HUDEP-2 (cell line): ENCODE measurements at regions not wholly inside any gene's neighbourhood (a gene's known extent, or its start where the extent isn't known, plus 50 kb on each side); places are given as distances from the start of the nearest gene placed in this dataset.
"Not testable (repeated sequence)": the region's sequence is repeated elsewhere in the genome, so short reads cannot be mapped to it uniquely, and the experiment has no call there.

Experiments used
- DNase-seq, 76 experiments: peaks; one replicate each; lab custom pipeline; 2025; ENCODE audit not compliant: unreplicated experiment in 76 of 76; lab: John Stamatoyannopoulos, UW

- DNase-seq: no peak
Measured at GRCh38 chr10:28190196-28190595, 112.7 kb downstream of the MPP7 start.

- DNase-seq: no peak
Measured at GRCh38 chr10:28188526-28188925, 114.3 kb downstream of the MPP7 start.

DNA sequence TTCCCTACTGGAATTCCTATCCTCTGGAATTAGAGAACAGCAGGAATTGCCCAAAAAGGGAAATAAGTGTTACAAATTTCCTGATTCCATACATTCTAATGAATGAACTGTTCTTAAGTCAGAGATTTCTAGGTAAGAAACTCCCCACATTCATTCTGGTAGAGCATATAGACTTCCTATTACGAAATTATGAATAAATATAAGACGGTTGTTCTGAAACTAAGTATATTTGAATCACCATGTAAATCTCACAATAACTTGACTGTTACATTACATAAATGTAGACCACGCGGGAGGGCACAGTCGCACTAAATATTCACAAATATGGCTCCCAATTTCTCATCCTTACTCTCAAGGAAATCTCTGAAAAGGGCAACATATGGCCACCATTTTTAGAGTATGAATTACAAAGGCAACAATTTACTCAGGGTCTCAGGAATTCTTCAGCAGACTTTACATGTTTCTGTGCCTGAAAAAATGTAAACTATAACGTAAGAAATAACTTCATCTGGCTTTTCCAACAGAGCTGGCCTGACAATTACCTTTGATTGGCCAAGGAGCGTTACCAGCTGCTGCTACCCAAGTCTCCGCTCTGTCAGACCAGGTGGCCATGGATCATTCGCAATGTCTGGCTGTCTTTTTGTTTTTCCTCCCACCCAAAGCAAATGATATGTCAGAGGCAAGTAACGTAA is 115.8 kb downstream of the MPP7 start:
- DNase-seq: no peak

- no peak for DNase-seq
Measured at GRCh38 chr10:28186461-28186860, 116.4 kb downstream of the MPP7 start.

DNA sequence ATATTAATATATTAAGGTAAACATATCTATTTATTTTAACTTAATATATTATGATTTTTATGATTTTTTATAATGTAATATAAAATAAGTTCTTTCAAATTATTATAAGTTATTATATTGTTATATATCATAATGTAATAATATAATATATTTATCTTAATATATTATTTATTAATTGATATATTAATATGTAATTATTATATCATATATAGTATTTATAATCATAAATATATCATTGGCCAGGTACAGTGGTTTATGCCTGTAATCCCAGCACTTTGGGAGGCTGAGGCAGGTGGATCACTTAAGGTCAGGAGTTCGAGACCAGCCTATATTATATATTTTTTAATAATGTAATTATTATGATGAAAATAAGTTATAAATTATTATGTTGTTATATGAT is 118.1 kb downstream of the MPP7 start:
- DNase-seq: no peak

DNA sequence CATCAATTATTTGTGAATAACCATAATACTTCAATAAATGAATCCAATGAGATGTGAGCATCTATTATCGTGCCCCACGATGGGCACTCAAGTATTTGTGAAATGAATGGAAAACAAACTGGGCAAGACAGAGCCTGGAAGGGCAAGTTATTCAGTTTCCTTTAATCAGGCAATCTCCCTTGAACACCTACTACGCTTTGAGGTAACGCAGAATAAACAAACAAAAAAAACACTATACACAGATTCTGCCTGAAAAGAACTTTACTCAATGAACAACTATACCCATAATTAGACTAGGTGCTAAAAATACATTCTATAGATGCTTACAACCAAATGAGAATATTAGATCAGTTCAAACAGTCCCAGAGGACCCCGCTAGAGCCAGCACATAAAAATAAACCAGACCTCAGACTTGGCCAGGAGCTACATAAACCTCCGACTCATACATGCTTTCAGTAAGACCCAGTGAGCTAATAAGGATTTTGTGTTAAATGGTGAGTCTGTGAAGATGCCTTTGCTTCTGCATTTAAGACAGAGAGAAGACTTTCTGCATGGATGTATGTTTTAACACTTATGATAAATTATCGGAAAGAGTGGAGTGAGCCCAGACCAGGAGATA is 121.3 kb downstream of the MPP7 start:
- no peak for DNase-seq

DNA sequence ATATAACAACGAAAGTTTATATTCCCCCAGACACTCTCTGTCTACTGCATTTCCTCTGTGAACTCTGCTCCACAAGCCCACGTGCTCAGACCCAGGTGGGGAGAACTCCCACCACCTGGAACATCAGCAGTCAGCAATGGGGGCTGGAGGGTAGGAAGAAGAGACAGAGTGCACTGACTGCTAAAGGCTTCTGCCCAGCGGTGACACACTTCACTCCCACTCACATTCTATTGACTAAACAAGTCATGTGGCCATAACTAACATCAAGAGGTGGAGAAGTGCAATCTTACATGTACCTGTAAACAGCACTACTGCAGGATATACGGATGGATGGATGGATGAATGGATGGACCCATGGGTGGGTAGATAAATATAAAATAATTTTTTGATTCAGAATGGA is 122.2 kb downstream of the MPP7 start:
- DNase-seq: no peak

GRCh38 chr10:28179743-28180099 is 123.1 kb downstream of the MPP7 start:
- no peak for DNase-seq

DNA sequence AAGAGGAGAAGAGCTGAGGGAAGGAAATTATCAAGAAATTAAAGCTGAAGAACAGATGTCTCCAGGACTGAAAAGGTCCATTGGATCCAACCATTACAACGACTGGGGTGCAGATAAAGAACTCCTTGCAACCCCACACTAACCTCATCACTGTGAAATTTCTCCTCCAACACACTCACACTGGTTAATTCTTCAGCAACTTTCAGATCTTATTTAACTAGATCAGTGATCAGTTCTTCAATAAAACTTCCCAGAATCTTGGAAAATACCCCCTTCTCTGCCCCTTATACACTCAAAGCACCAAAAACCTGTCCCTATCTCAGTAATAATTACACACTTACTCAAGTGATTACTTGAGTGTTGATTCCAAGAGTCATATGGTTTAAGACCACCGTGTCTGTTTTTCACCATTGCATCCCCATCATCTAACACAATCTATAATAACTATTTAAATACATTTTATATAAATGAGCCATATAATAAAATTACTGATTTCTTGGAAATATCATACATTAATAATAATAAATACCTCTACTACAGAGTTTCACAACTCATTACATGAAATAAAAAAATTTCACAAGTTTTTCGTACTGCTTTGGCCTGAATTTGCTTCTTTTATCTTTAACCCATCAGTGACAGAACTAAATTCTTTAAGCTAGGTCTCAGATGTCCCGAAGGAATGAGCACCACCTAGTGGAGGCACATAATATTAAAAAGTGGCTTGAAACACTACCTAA is 123.7 kb downstream of the MPP7 start:
- DNase-seq: peak in 30 of 76 experiments; percentile 6 to 57 (median 32)

- no peak for DNase-seq
Measured at GRCh38 chr10:28177944-28178637, 124.8 kb downstream of the MPP7 start.

- not testable (repeated sequence) for DNase-seq
Measured at GRCh38 chr10:28176498-28176897, 126.4 kb downstream of the MPP7 start.

DNA sequence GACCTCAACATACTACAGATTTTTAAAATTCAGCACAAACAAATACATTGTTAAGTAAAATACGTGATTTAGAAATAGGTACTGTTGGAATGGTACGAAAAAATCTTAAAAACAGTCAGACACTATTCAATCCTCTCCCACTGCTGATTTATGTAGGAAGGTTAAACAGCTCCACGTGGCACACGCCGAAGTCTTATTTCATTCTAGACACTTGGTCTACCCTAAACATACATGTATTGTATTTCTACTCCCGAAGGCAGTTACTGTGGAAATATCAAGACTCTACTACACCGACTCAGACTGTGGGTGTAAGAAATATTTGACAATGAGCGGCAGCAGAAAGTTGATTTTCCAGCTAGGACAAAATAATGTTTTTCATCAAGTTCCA is 130.6 kb downstream of the MPP7 start:
- no peak for DNase-seq

GRCh38 chr10:28171468-28172222 is 131.2 kb downstream of the MPP7 start:
- DNase-seq: no peak

- DNase-seq: no peak
Measured at GRCh38 chr10:28169525-28169924, 133.3 kb downstream of the MPP7 start.

GRCh38 chr10:28160866-28161405 is 141.9 kb downstream of the MPP7 start:
- no peak for DNase-seq

GRCh38 chr10:28157379-28157778 is 145.5 kb downstream of the MPP7 start:
- DNase-seq: no peak

DNA sequence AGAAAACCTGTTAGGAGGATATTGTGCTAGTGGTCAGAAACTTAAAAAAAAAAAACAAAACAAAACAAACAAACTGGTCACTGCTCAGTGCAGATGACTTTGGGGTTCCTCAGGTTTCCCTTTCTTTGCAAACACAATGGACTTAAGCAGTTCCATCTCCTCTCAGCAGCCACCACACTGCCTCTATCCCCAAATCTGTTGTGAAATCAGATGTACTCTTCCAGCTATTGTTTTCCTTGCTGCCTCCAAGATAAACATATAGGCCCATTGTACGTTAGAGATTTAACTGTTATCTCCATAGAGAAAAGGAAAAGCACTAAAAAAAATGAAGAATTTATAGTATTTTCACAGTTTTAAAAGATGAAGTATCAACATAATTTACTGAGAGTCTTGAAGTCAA is 147.1 kb downstream of the MPP7 start:
- DNase-seq: no peak

GRCh38 chr10:28151636-28152035 is 151.2 kb downstream of the MPP7 start:
- DNase-seq: no peak

DNA sequence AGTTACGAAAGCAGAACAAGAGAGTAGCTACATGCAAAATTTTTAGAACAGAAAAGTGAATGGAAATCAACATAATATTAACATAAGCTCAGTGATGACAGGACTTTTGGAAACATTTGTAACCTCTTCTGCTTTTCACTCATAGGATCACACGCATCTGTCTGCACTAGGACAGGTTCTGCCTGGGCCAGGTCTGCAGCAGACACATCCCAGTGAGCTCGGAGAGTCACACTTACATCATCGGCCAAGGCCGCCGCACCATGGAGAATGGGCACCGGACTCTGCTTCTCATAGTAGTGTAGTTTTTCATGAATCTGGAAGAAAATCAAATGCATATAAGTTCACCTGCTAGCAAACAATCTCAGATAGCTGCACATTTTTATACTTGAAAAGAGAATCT is 150.9 kb upstream of the ODAD2 start:
- no peak for DNase-seq

DNA sequence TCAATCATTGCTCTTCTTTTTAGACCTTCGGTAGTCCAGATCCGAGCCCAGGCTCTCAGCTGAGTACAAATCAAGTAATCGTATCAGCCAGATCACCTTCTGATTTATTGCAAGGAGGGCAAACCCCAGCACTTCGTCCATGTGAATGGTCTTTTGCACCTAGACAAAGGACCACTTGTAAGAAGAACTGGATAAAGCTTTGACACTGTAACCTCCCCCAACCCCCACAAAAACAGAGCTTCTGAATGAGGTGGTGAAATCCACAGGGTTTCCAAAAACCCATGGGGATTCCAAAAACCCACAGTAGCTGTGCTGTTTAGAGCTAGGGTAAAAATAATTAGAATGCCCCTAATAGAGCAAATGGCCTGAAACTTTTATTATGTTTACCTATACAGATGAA is 148.8 kb upstream of the ODAD2 start:
- no peak for DNase-seq

DNA sequence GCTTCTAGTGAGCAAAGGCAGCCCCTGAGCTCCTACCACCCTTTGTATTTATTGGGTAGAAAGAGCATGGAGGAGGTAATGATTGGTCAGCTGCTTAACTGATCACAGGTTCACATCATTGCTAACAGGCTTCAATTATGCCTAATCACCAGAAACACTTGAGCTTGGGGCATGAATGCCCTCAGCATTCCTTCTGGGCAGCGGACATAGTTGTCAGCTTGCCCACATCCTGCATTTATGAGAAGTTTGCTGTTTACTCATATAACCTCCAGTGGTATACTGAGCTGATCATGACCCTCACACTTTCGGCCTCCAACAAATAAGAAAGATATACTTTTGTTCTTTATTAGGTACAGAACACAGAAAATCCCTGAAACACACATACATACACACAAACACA is 140.3 kb upstream of the ODAD2 start:
- no peak for DNase-seq
